ENCODE measurements at regions not wholly inside any gene's neighbourhood (a gene's known extent, or its start where the extent isn't known, plus 50 kb on each side); places are given as distances from the start of the nearest gene placed in this dataset.

DNA sequence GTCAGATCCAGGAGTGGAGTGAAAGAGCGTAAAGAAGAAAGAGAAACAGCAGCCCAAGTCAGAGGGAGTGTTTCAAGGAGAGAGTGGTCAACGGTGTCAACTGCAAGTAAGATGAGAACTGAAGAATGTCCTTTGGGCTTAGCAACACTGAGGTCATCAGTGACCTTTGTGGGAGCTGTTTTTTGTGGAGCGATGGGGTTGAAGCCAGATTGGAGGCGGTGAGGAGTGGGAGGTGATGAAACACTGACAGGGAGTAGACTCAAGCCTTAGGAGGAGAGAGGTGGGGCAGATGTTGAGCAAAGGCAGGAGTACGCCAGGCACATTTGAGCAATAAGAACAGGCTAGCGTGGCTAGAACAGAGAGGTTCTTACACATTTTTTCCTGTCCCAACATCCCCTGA, 103.7 kb upstream of the GNAO1 start:
- DNase-seq, result no peak

- DNase-seq, result no peak
Measured at GRCh38 chr16:56081371-56081770, 109.9 kb upstream of the GNAO1 start.

GRCh38 chr16:56075732-56076388, 115.4 kb upstream of the GNAO1 start:
- DNase-seq, result no peak

GRCh38 chr16:56073508-56073907, 117.8 kb upstream of the GNAO1 start:
- no peak for DNase-seq

GRCh38 chr16:56072096-56072495, 119.2 kb upstream of the GNAO1 start:
- DNase-seq, result no peak

- no peak for DNase-seq
Measured at GRCh38 chr16:56068816-56069215, 122.5 kb upstream of the GNAO1 start.

DNA sequence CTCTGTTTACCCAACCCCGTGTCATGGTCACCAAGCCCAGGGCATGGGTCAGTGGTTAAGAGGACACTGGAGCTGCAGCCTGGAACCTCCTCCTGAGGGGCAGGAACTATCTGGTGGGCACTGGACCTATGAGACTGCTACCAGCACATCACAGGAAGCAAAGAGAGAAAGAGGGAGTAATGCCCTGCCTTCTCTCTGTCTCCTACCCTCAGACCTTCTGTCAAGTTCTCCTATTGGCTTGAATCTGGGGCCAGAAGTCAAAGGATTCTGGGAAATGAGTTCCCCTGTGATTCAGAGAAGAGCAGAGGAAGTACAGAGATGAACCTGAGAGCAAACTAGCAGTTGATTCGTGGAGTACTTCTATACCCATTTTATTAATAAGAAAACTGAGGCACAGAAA, 123.0 kb upstream of the GNAO1 start:
- DNase-seq, result no peak

- DNase-seq, result no peak
Measured at GRCh38 chr16:56067406-56067805, 123.9 kb upstream of the GNAO1 start.

GRCh38 chr16:56066617-56067016, 124.7 kb upstream of the GNAO1 start:
- no peak for DNase-seq

DNA sequence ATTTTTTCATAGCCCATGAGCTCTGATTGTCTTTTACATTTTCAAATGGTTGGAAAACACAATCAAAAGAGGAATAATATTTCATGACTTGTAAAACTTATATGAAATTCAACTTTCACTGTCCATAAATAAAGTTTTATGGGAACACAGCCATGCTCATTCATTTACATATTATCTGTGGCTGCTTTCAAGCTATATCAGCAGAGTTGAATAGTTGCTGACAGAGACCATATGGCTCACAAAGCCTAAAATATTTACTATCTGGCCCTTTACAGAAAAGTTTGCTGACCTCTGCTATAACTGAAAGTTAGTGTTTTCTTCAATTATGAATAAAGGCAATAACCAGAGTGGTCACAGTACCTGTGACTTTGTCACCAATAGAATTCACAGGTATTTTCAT, 128.2 kb upstream of the GNAO1 start:
- no peak for DNase-seq

DNA sequence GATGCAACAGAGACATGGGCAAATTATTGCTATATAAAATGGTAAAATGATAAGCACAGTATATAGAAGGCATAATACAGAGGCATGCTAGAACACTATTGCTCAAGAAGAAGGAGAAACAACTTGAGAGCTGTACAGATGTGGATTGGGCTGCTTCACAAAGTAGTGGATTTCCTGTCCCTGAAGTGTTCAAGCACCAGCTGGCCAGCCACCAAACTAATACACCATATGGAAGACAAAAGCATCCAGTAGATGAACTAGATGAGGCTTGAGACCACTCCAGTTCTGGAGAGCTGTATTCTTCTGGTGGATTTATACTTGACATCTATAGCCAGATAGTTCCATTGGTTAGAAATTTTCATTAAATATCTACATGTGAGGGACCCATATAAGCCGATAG, 134.1 kb upstream of the GNAO1 start:
- DNase-seq, result no peak

GRCh38 chr16:56050916-56051315, 140.4 kb upstream of the GNAO1 start:
- no peak for DNase-seq

- no peak for DNase-seq
Measured at GRCh38 chr16:56048425-56049105, 142.7 kb upstream of the GNAO1 start.

DNA sequence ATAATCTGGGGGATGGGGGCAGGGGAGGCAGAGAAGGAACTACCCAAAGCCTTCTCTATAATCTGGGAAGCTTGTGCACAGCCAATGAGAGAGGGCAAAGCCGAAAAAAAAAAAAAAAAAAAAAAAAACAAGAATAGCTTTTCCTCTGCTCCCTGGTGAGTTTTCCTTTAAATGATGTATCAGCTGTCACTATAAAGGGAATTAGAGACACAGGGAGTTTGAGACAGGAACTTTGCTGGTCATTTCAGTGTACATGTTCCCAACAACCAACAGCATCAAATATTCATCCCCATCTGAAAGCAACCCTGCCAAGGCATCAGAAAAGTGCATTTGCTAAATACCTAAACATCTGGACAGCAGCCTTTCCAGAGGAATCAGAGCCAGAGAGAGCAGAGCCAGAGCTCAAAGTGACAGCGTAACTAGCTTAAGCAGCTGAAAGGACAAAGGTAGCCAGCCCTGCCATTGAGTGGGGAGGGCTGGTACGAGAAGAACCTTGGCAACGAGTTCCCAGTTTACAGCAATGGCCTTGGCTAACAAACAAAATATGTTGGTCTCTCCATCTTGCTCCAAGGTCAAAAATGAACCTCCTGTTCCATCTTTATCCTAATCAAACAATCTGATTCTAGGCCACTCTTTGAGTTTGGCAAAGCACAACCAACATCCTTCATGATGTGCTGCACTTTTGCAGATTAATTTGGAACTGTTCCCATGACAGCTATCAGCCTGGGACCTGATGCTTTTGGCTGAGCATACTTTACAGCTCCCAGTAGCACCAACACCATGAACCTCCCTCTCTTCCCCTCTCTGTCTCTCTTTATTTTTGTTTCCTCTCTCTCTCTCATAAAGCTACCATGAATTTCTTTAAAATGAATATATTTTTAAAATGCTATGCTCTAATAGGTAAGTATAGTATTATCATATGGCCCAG, 143.7 kb upstream of the GNAO1 start:
- DNase-seq, result no peak

DNA sequence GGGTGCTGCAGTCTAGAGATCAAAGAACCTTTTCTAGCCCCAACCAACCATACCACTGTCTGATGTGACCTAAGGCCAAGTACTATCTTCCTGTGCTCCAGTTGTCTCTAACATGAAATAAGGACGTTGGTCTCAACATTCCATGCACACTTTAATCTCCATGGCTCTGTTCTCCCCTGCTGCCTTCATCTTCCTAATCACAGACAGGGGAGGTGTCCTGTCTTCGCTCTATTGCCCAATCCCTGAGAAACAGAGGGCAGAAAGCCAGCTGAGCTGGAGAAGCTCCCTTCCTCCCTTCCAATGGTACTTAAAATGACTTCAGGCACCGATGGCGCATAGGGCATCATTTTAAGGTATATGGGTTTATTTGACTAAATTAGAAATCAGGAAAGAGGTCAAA, 148.9 kb upstream of the GNAO1 start:
- DNase-seq, result no peak

- DNase-seq, result peak; percentile 3
Measured at GRCh38 chr16:56041556-56042140, 149.6 kb upstream of the GNAO1 start.

GRCh38 chr16:56038564-56039098, 152.7 kb upstream of the GNAO1 start:
- no peak for DNase-seq

GRCh38 chr16:56032072-56032471, 156.9 kb upstream of the CES5A start:
- no peak for DNase-seq

- DNase-seq, result no peak
Measured at GRCh38 chr16:56029026-56029425, 153.9 kb upstream of the CES5A start.

DNA sequence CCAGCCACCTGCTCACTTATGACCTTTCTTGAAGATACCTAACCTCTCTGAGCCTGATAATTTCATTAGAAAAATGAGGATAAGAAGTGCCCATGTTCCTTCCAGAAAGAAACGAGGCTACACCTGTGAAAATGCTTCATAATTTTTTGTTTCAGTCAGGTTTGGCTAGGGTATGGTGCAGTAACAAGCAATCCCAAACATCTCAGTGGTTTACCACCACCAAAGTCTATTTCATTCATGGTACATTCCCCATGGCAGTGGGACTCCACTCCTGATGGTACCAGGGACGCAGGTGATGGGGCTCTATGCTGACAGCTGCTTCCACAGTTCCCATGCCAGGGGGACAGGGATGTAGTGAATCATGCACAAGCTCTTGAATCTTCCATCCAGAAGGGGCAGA, 147.6 kb upstream of the CES5A start:
- no peak for DNase-seq

DNA sequence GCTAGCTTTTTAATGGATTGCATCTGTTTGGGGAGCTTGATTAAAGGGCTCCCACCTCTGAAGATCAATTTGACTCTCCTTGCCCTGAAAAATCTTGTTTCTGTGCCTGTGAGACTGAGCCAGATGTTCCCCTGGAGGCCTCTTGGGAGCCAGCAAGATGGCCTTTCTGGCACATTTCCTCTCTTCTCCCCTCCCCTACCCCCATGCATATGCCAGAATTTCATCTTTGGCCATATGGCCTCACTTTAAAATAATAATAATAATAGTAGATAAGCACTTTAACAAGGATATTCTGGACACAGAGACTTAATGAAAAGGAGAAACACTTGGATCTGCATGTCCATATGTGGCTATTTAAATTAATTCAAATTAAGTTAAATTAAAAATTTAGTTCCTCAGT, 144.1 kb upstream of the CES5A start:
- no peak for DNase-seq

GRCh38 chr16:56013962-56014552, 138.9 kb upstream of the CES5A start:
- DNase-seq, result no peak

DNA sequence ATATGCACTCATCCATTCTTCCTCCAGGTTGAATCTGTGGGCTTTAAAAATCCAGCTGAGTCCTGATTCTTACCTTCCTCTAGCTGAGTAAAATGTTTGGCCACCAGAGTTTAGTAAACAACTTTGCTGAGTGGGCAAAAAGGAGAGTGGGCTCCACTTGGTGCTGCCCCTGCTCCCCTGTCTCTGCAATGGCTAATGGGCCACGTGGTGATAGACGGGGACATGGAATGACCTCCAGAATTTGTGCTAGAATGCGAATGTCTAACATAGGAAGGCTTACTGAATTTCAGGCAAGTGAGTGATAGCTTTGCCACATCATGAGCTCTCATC, 137.3 kb upstream of the CES5A start:
- no peak for DNase-seq

Data from NK-92 treated with Interleukin-12 subunit alpha and Interleukin-12 subunit beta, amount 100 ng/mL, for 24 hours (cell line).